ENCODE measurements at regions not wholly inside any gene's neighbourhood (a gene's known extent, or its start where the extent isn't known, plus 50 kb on each side); places are given as distances from the start of the nearest gene placed in this dataset.

DNA sequence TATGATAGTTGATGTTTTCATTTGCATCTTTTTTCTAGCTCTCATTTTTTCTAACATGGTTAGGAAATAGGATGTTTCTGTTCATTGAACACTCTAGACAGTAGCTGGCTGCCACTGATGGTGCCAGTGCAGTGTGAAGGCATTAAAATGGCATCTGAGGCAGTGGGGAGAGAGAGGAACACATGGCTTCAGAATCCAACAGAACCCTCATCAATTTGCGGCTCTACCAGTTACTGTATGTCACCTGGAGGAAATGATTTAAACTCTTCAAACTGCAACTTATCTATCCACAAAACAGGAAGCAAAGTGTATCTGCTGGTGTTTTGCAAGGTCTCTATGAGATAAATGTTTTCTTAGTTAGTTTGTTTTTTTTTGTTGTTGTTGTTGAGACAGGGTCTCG lies 305.2 kb upstream of the PRKCQ start:
- Histone ChIP-seq H3K27ac (ENCODE audit: low read length) (no peak overlapping the region), H3K36me3 (ENCODE audit: insufficient read depth, low read depth, low read length) (no peaks in the 10 kb centered on the region), H3K9me3 (ENCODE audit: insufficient read depth, low read depth, low read length) (no peaks in the 10 kb centered on the region), H3K9ac (ENCODE audit: low read depth, low read length) (no peak overlapping the region), H3K27me3 (ENCODE audit: insufficient read depth, low read length) (no peaks in the 10 kb centered on the region), H3K4me1 (ENCODE audit: insufficient read depth, low read length) (peaks cover 10% of the 10 kb centered on the region; the same call in 1 of the 2 replicates), H3K4me3 (ENCODE audit: low read length) (no peak overlapping the region)

DNA sequence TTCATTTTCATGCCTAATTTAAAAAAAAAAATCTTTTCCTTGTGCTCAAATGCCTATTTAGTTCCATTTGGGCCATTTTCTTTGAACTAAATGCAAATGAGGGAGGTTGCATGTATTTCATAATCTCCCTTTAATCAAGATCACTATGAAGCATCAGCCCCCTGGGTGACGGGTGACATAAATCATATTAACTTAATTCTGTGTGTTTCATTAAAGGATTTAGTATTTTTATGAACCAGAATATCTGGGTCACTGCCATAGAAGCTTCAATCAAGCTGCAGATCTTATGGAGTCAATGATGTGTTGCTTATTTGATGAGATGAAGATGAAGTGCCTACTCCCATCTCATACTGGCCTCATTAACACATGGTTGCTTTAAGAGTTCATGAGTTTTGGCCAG lies 301.9 kb upstream of the PRKCQ start:
- H3K4me1 ChIP-seq (ENCODE audit: insufficient read depth, low read length), result peaks cover 12% of the 10 kb centered on the region; the same call in 1 of the 2 replicates
- H3K9ac ChIP-seq (ENCODE audit: low read depth, low read length), result no peak overlapping the region
- no peaks in the 10 kb centered on the region for H3K36me3 ChIP-seq (ENCODE audit: insufficient read depth, low read depth, low read length)
- H3K4me3 ChIP-seq (ENCODE audit: low read length), result no peak overlapping the region
- H3K27ac ChIP-seq (ENCODE audit: low read length), result no peak overlapping the region
- H3K9me3 ChIP-seq (ENCODE audit: insufficient read depth, low read depth, low read length), result no peaks in the 10 kb centered on the region
- H3K27me3 ChIP-seq (ENCODE audit: insufficient read depth, low read length), result no peaks in the 10 kb centered on the region

DNA sequence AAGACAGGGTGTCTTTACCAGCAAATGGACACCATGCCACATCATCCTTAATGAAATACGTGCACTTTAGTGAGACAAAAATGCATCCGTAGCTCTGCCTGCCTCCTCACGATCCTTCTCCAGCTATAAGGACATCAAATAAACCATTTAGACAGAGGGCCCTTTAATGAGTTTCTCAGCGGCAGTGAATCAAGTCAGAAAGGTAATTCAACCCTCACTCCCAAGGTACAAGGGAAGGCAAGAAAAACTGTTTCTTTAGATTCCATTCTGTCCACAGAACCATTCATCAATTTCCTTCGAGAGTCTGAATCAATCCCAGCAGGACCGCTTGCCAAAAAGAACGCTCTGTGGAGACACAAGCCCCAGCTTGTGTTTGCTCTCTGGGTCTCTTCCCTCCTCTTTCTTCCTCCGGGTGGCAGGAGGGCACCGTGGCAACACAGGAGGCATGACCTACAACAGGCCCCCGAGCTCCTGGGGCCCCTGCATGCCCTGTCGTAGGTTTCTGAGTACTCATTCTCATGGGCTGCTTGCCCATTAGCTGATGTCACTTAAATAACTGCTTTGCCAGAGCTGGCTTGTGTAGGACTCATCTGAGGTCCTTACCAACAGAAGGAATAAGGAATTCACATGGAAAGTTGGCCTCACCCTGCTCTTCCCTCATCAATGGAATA lies 297.8 kb upstream of the PRKCQ start:
- H3K36me3 ChIP-seq (ENCODE audit: insufficient read depth, low read depth, low read length), result no peaks in the 10 kb centered on the region
- no peak overlapping the region for H3K9ac ChIP-seq (ENCODE audit: low read depth, low read length)
- H3K4me1 ChIP-seq (ENCODE audit: insufficient read depth, low read length), result peaks cover 6% of the 10 kb centered on the region; the same call in 1 of the 2 replicates
- H3K27me3 ChIP-seq (ENCODE audit: insufficient read depth, low read length), result no peaks in the 10 kb centered on the region
- H3K4me3 ChIP-seq (ENCODE audit: low read length), result no peak overlapping the region
- no peaks in the 10 kb centered on the region for H3K9me3 ChIP-seq (ENCODE audit: insufficient read depth, low read depth, low read length)
- H3K27ac ChIP-seq (ENCODE audit: low read length), result no peak overlapping the region

GRCh38 chr10:6877336-6877721 lies 297.3 kb upstream of the PRKCQ start:
- Histone ChIP-seq H3K27me3 (ENCODE audit: insufficient read depth, low read length) (no peaks in the 10 kb centered on the region), H3K4me3 (ENCODE audit: low read length) (no peak overlapping the region), H3K27ac (ENCODE audit: low read length) (no peak overlapping the region), H3K9ac (ENCODE audit: low read depth, low read length) (no peak overlapping the region), H3K9me3 (ENCODE audit: insufficient read depth, low read depth, low read length) (no peaks in the 10 kb centered on the region), H3K4me1 (ENCODE audit: insufficient read depth, low read length) (peaks cover 6% of the 10 kb centered on the region; the same call in 1 of the 2 replicates), H3K36me3 (ENCODE audit: insufficient read depth, low read depth, low read length) (no peaks in the 10 kb centered on the region)

DNA sequence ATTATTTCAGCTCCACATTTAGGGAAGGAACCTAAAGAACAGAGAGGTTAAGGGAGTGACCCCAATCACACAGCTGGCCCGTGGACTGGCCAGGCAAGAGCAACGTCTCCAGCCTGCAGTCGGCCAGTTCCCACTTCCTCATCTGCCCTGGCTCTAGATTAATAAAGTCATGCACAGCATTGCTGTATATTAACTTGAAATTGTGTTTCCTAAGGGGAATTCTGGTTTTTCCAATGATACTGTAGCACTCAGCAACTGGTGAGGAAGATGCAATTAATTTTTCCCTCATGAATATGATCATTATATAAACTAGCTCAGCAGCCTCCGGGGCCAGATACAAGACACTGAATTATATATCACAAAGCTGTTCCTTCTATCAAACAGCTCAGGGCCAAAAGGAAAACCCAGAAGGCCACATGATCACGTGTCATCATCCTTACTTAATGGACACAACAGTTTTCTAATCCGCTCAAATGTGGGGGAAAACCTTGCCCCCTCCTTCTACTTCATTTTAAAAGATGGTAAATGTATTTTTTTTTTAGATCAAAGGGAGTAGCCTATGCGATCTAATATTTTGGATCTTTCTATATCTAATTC lies 295.3 kb upstream of the PRKCQ start:
- H3K36me3 ChIP-seq (ENCODE audit: insufficient read depth, low read depth, low read length), result no peaks in the 10 kb centered on the region
- no peak overlapping the region for H3K9ac ChIP-seq (ENCODE audit: low read depth, low read length)
- no peaks in the 10 kb centered on the region for H3K9me3 ChIP-seq (ENCODE audit: insufficient read depth, low read depth, low read length)
- H3K27me3 ChIP-seq (ENCODE audit: insufficient read depth, low read length), result no peaks in the 10 kb centered on the region
- H3K4me3 ChIP-seq (ENCODE audit: low read length), result no peak overlapping the region
- no peak overlapping the region for H3K27ac ChIP-seq (ENCODE audit: low read length)
- H3K4me1 ChIP-seq (ENCODE audit: insufficient read depth, low read length), result peaks cover 6% of the 10 kb centered on the region; the same call in 1 of the 2 replicates

DNA sequence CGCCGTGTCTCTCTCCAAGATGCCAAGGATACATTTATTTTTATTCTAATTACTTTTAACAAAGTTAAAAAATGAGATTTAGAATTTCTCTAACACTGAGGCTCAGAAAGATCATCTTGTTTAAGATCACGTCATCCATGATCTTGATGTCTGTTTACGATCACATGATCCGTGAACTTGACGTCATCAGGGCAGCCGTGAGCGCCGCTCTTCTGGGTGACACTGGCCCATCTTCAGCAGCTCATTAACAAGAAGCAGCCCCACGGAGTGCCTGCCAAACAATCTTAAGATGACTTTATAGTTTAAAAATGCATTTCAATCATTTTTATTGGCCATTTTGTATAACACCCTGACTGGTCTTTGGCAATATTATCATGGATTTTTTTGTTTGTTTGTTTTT lies 291.1 kb upstream of the PRKCQ start:
- Histone ChIP-seq H3K4me3 (ENCODE audit: low read length) (no peak overlapping the region), H3K27me3 (ENCODE audit: insufficient read depth, low read length) (no peaks in the 10 kb centered on the region), H3K9me3 (ENCODE audit: insufficient read depth, low read depth, low read length) (no peaks in the 10 kb centered on the region), H3K4me1 (ENCODE audit: insufficient read depth, low read length) (peaks cover 3% of the 10 kb centered on the region; the same call in 1 of the 2 replicates), H3K27ac (ENCODE audit: low read length) (no peak overlapping the region), H3K9ac (ENCODE audit: low read depth, low read length) (no peak overlapping the region), H3K36me3 (ENCODE audit: insufficient read depth, low read depth, low read length) (no peaks in the 10 kb centered on the region)

- no peak overlapping the region for H3K4me3 ChIP-seq (ENCODE audit: low read length)
- no peak overlapping the region for H3K9ac ChIP-seq (ENCODE audit: low read depth, low read length)
- H3K36me3 ChIP-seq (ENCODE audit: insufficient read depth, low read depth, low read length), result no peaks in the 10 kb centered on the region
- no peaks in the 10 kb centered on the region for H3K27me3 ChIP-seq (ENCODE audit: insufficient read depth, low read length)
- no peaks in the 10 kb centered on the region for H3K9me3 ChIP-seq (ENCODE audit: insufficient read depth, low read depth, low read length)
- no peak overlapping the region for H3K27ac ChIP-seq (ENCODE audit: low read length)
- peaks cover 3% of the 10 kb centered on the region; the same call in 1 of the 2 replicates for H3K4me1 ChIP-seq (ENCODE audit: insufficient read depth, low read length)
These were observed 288.1 kb upstream of the PRKCQ start for GRCh38 chr10:6868036-6868725.

GRCh38 chr10:6866757-6867156 lies 286.7 kb upstream of the PRKCQ start:
- no peaks in the 10 kb centered on the region for H3K9me3 ChIP-seq (ENCODE audit: insufficient read depth, low read depth, low read length)
- H3K4me1 ChIP-seq (ENCODE audit: insufficient read depth, low read length), result peaks cover 3% of the 10 kb centered on the region; the same call in 1 of the 2 replicates
- H3K36me3 ChIP-seq (ENCODE audit: insufficient read depth, low read depth, low read length), result no peaks in the 10 kb centered on the region
- no peak overlapping the region for H3K9ac ChIP-seq (ENCODE audit: low read depth, low read length)
- no peaks in the 10 kb centered on the region for H3K27me3 ChIP-seq (ENCODE audit: insufficient read depth, low read length)
- H3K4me3 ChIP-seq (ENCODE audit: low read length), result no peak overlapping the region
- H3K27ac ChIP-seq (ENCODE audit: low read length), result no peak overlapping the region

- Histone ChIP-seq H3K4me1 (ENCODE audit: insufficient read depth, low read length) (peaks cover 3% of the 10 kb centered on the region; the same call in 1 of the 2 replicates), H3K9me3 (ENCODE audit: insufficient read depth, low read depth, low read length) (no peaks in the 10 kb centered on the region), H3K9ac (ENCODE audit: low read depth, low read length) (no peak overlapping the region), H3K36me3 (ENCODE audit: insufficient read depth, low read depth, low read length) (no peaks in the 10 kb centered on the region), H3K27me3 (ENCODE audit: insufficient read depth, low read length) (no peaks in the 10 kb centered on the region), H3K4me3 (ENCODE audit: low read length) (no peak overlapping the region), H3K27ac (ENCODE audit: low read length) (no peak overlapping the region)
These were observed 284.1 kb upstream of the PRKCQ start for GRCh38 chr10:6864142-6864541.

DNA sequence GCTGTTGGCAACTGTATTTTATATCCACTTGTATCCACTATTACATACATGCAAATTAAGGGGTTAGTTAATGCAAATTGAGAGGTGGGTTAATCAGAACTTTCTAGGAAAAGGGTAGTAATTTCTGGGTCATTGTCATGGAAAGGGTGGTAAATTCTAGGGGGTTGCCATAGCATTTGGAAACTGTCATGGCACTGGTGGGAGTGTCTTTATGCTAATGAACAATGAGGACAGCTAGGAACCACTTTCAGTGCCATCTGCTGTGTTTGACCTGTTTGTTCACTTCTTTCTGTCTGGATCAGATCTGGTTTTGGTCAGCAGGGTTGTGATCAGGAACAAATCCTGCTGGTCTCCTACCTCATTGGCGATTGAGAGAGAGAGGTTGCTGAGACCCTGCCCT lies 283.3 kb upstream of the PRKCQ start:
- H3K9me3 ChIP-seq (ENCODE audit: insufficient read depth, low read depth, low read length), result no peaks in the 10 kb centered on the region
- no peak overlapping the region for H3K9ac ChIP-seq (ENCODE audit: low read depth, low read length)
- H3K36me3 ChIP-seq (ENCODE audit: insufficient read depth, low read depth, low read length), result no peaks in the 10 kb centered on the region
- H3K27ac ChIP-seq (ENCODE audit: low read length), result no peak overlapping the region
- peaks cover 3% of the 10 kb centered on the region; the same call in 1 of the 2 replicates for H3K4me1 ChIP-seq (ENCODE audit: insufficient read depth, low read length)
- H3K4me3 ChIP-seq (ENCODE audit: low read length), result no peak overlapping the region
- no peaks in the 10 kb centered on the region for H3K27me3 ChIP-seq (ENCODE audit: insufficient read depth, low read length)

- Histone ChIP-seq H3K27ac (ENCODE audit: low read length) (no peak overlapping the region), H3K4me1 (ENCODE audit: insufficient read depth, low read length) (no peaks in the 10 kb centered on the region; the same call in 1 of the 2 replicates), H3K36me3 (ENCODE audit: insufficient read depth, low read depth, low read length) (no peaks in the 10 kb centered on the region), H3K9me3 (ENCODE audit: insufficient read depth, low read depth, low read length) (no peaks in the 10 kb centered on the region), H3K9ac (ENCODE audit: low read depth, low read length) (no peak overlapping the region), H3K4me3 (ENCODE audit: low read length) (no peak overlapping the region), H3K27me3 (ENCODE audit: insufficient read depth, low read length) (no peaks in the 10 kb centered on the region)
These were observed 270.4 kb upstream of the PRKCQ start for GRCh38 chr10:6850452-6850851.

- Histone ChIP-seq H3K9ac (ENCODE audit: low read depth, low read length) (no peak overlapping the region), H3K9me3 (ENCODE audit: insufficient read depth, low read depth, low read length) (peaks cover 10% of the 10 kb centered on the region; the same call in 1 of the 2 replicates)
These were observed 267.5 kb upstream of the PRKCQ start for GRCh38 chr10:6847561-6847960.

More at GRCh38 chr10:6847561-6847960, 267.5 kb upstream of the PRKCQ start:
- Histone ChIP-seq H3K4me3 (ENCODE audit: low read length) (no peak overlapping the region), H3K4me1 (ENCODE audit: insufficient read depth, low read length) (no peaks in the 10 kb centered on the region), H3K27me3 (ENCODE audit: insufficient read depth, low read length) (no peaks in the 10 kb centered on the region), H3K36me3 (ENCODE audit: insufficient read depth, low read depth, low read length) (no peaks in the 10 kb centered on the region; the same call in 1 of the 2 replicates), H3K27ac (ENCODE audit: low read length) (no peak overlapping the region)
